K562 (cell line): ENCODE measurements at regions not wholly inside any gene's neighbourhood (a gene's known extent, or its start where the extent isn't known, plus 50 kb on each side); places are given as distances from the start of the nearest gene placed in this dataset.

ENCODE experiments used
- ATAC-seq: fragments of 200-7000 bp; cut with Tn5 transposase; 3 replicates; pipeline ENCODE4 v1.9.1; 2020; ENCODE audit warnings: moderate library complexity
- BruUV-seq: library from RNA; stranded (reverse); fragments of 400-500 nt; replicated peaks from 2 replicates; lab custom pipeline; 2021; lab: Mats Ljungman, UMichigan
- CTCF ChIA-PET: fragments of 300-600 bp; formaldehyde crosslinking; extraction: SDS; loops from one replicate; lab custom pipeline; 2021; ENCODE audit warnings: low intra/inter-chr PET ratio; lab: Yijun Ruan, JAX
- POLR2A ChIA-PET: fragments of 300-600, 350-650 bp; sonication (Branson Sonifier 250); formaldehyde crosslinking; extraction: SDS; loops from one replicate; lab custom pipeline; 2021; ENCODE audit warnings: antibody characterized with exemption, inconsistent platforms; lab: Yijun Ruan, JAX
- DNase-seq, 4 experiments: peaks; one replicate each; pipeline versions ENCODE4 v3.0.0 to v3.0.0-alpha.2; 2011 to 2018; ENCODE audit warnings: low spot score in 3 of 4, mixed read lengths in 3 of 4; ENCODE audit errors: extremely low read depth in 1 of 4
- FAIRE-seq: peaks from 2 replicates; lab custom pipeline; 2011; peaks lifted over from hg19 to GRCh38; lab: Jason Lieb, UNC
- H2AFZ ChIP-seq: 2 replicates; pipeline ENCODE4 v1.6.0; 2011; ENCODE audit warnings: low read depth, low read length, control low read depth, inconsistent platforms
- H3K27ac ChIP-seq: fragments of 200-600 bp; 3 replicates; pipeline ENCODE4 v1.8.0; 2011; ENCODE audit warnings: low read depth, mild to moderate bottlenecking, control low read depth, inconsistent platforms, low read length, moderate library complexity, mixed read lengths; ENCODE audit errors: extremely low read depth
- H3K27me3 ChIP-seq, 2 experiments: fragments of 300-600 bp in 1 of 2; 2 replicates in 1 of 2; 3 replicates in 1 of 2; pipeline versions ENCODE4 v1.6.0 to v1.8.0; 2011; ENCODE audit warnings: inconsistent platforms in 2 of 2, low read length in 2 of 2, mild to moderate bottlenecking in 1 of 2, mixed read lengths in 1 of 2, moderate library complexity in 1 of 2; ENCODE audit not compliant: control insufficient read depth in 2 of 2, insufficient read depth in 2 of 2
- H3K36me3 ChIP-seq: fragments of 300-600 bp; 3 replicates; pipeline ENCODE4 v1.8.0; 2011; ENCODE audit warnings: mild to moderate bottlenecking, low read length, inconsistent platforms; ENCODE audit not compliant: control insufficient read depth, insufficient read depth
- H3K4me1 ChIP-seq, 2 experiments: fragments of 200-600 bp in 1 of 2; replicated peaks in 1 of 2; 2 replicates in 1 of 2; 3 replicates in 1 of 2; pipeline versions ENCODE4 v1.5.1 to v1.8.0; 2011; ENCODE audit warnings: inconsistent platforms in 2 of 2, low read length in 2 of 2, mild to moderate bottlenecking in 1 of 2, mixed read lengths in 1 of 2, moderate library complexity in 1 of 2; ENCODE audit not compliant: control insufficient read depth in 2 of 2, insufficient read depth in 2 of 2
- H3K4me2 ChIP-seq: 2 replicates; pipeline ENCODE4 v1.6.1; 2011; ENCODE audit warnings: low read length, control low read depth, inconsistent platforms, mixed read lengths; ENCODE audit not compliant: insufficient read depth
- H3K4me3 ChIP-seq: fragments of 200-600 bp; sonication (generic), shearing (Covaris generic); 2 replicates; pipeline ENCODE4 v1.5.1; 2016; ENCODE audit warnings: control low read depth, inconsistent platforms
- H3K79me2 ChIP-seq: fragments of 200-600 bp; 3 replicates; pipeline ENCODE4 v1.8.0; 2011; ENCODE audit warnings: low read length, inconsistent platforms; ENCODE audit not compliant: control insufficient read depth, insufficient read depth
- H3K9ac ChIP-seq, 2 experiments: 2 replicates each; pipeline versions ENCODE4 v1.6.0 to v1.6.1; 2011; ENCODE audit warnings: low read depth in 2 of 2, low read length in 2 of 2, control low read depth in 1 of 2, inconsistent platforms in 1 of 2, mild to moderate bottlenecking in 1 of 2, mixed read lengths in 1 of 2; ENCODE audit not compliant: insufficient read depth in 1 of 2
- H3K9me1 ChIP-seq: one replicate; pipeline ENCODE4 v1.6.0; 2011; ENCODE audit warnings: inconsistent platforms, mild to moderate bottlenecking, low read length, moderate library complexity; ENCODE audit not compliant: control insufficient read depth, insufficient read depth
- H3K9me3 ChIP-seq: replicated peaks from 2 replicates; pipeline ENCODE4 v1.5.1; 2011; ENCODE audit warnings: low read depth, low read length, inconsistent platforms; ENCODE audit not compliant: control insufficient read depth, insufficient read depth
- H4K20me1 ChIP-seq: replicated peaks from 2 replicates; pipeline ENCODE4 v1.6.1; 2011; ENCODE audit warnings: low read length, inconsistent platforms, mixed read lengths; ENCODE audit not compliant: control insufficient read depth, insufficient read depth
- CBFA2T3 ChIP-seq: fragments of 450-650 bp; IDR thresholded peaks from 2 replicates; pipeline ENCODE4 v1.6.1; 2017
- CBX2 ChIP-seq: fragments of 200-600 bp; sonication (generic); IDR thresholded peaks from one replicate; pipeline ENCODE4 v1.6.1; 2012; ENCODE audit warnings: mild to moderate bottlenecking, low read length, inconsistent platforms; ENCODE audit not compliant: insufficient read depth, poor library complexity, severe bottlenecking
- FOS ChIP-seq: IDR thresholded peaks from 3 replicates; pipeline ENCODE4 v1.6.1; 2011; ENCODE audit not compliant: insufficient read length; ENCODE audit errors: extremely low read depth
- FOSL1 ChIP-seq: fragments of 200-800 bp; sonication (Bioruptor generic); conservative IDR thresholded peaks from 2 replicates; pipeline ENCODE4 v1.6.1; 2016; ENCODE audit warnings: missing genetic modification characterization, missing compliant biosample characterization
- FOXJ3 ChIP-seq: sonication (generic); formaldehyde crosslinking; IDR thresholded peaks from 2 replicates; pipeline ENCODE4 v1.4.0; 2020; ENCODE audit warnings: mild to moderate bottlenecking, missing genetic modification reagents
- HMG20B ChIP-seq: fragments of 250-450 bp; sonication (Bioruptor Pico); IDR thresholded peaks from 2 replicates; pipeline ENCODE4 v1.5.0; 2021; ENCODE audit warnings: mild to moderate bottlenecking
- L3MBTL2 ChIP-seq: fragments of 450-650 bp; IDR thresholded peaks from 2 replicates; pipeline ENCODE4 v1.6.1; 2016; ENCODE audit warnings: mild to moderate bottlenecking, moderate library complexity
- MCM2 ChIP-seq: fragments of 450-650 bp; IDR thresholded peaks from 2 replicates; pipeline ENCODE4 v1.6.1; 2017; ENCODE audit warnings: low read depth, mild to moderate bottlenecking
- MCM5 ChIP-seq: fragments of 450-650 bp; IDR thresholded peaks from 2 replicates; pipeline ENCODE4 v1.6.1; 2016; ENCODE audit warnings: low read depth
- NCOA1 ChIP-seq: fragments of 450-650 bp; IDR thresholded peaks from 2 replicates; pipeline ENCODE4 v1.6.1; 2016; ENCODE audit warnings: low read depth
- NCOR1 ChIP-seq: fragments of 450-650 bp; IDR thresholded peaks from 2 replicates; pipeline ENCODE4 v1.6.1; 2016; ENCODE audit warnings: mild to moderate bottlenecking, moderate library complexity
- RBBP5 ChIP-seq: fragments of 200-600 bp; sonication (generic); IDR thresholded peaks from 2 replicates; pipeline ENCODE4 v1.6.1; 2012; ENCODE audit warnings: borderline replicate concordance, mild to moderate bottlenecking, low read length, control low read depth, inconsistent platforms; ENCODE audit not compliant: insufficient read depth, poor library complexity, severe bottlenecking
- STAT5A ChIP-seq: IDR thresholded peaks from 2 replicates; pipeline ENCODE4 v1.6.1; 2012; ENCODE audit warnings: low read length, inconsistent platforms, borderline replicate concordance
- ZNF184 ChIP-seq: sonication (generic); formaldehyde crosslinking; IDR thresholded peaks from 2 replicates; pipeline ENCODE4 v1.5.0; 2020; ENCODE audit warnings: missing genetic modification reagents
- ZNF197 ChIP-seq: fragments of 200-800 bp; sonication (Bioruptor generic); IDR thresholded peaks from 2 replicates; pipeline ENCODE4 v1.6.1; 2016; ENCODE audit warnings: low read depth, missing genetic modification characterization, missing compliant biosample characterization
- ZNF224 ChIP-seq: sonication (generic); formaldehyde crosslinking; IDR thresholded peaks from 2 replicates; pipeline ENCODE4 v1.8.0; 2022; ENCODE audit warnings: mild to moderate bottlenecking, missing genetic modification reagents
- ZNF436 ChIP-seq: fragments of 250-450, 450-650 bp; sonication (Bioruptor Pico); formaldehyde crosslinking; IDR thresholded peaks from 2 replicates; pipeline ENCODE4 v1.7.0; 2020; ENCODE audit warnings: mild to moderate bottlenecking
- ZNF79 ChIP-seq: fragments of 250-450 bp; sonication (Bioruptor Pico); IDR thresholded peaks from 2 replicates; pipeline ENCODE4 v1.4.0; 2020; ENCODE audit warnings: low read depth, mild to moderate bottlenecking, moderate library complexity
- WGBS: fragments of 100-300 bp; shearing (Covaris generic); methylation state at CpG from one replicate; pipeline ENCODE4 v1.1.6; 2016; ENCODE audit warnings: low coverage, mixed read lengths; ENCODE audit not compliant: insufficient coverage; ENCODE audit errors: missing lambda C conversion rate; 5-methylcytosine and 5-hydroxymethylcytosine counted together
- in situ Hi-C: fragments of 300-500 bp; cut with MboI; formaldehyde crosslinking; loops from 4 replicates; pipeline ENCODE4 v1.15.0; 2018; ENCODE audit warnings: inconsistent platforms, mixed read lengths
- intact Hi-C: fragments of 100-400 bp; cut with micrococcal nuclease; formaldehyde crosslinking; loops from 2 replicates; pipeline ENCODE4 v1.14.2; 2022
- TF ChIP-seq, protein P1 (sequence below): fragments of 450-650 bp; IDR thresholded peaks from one replicate; pipeline ENCODE4 v1.6.1; 2018; ENCODE audit warnings: mild to moderate bottlenecking, moderate library complexity; ENCODE audit not compliant: partially characterized antibody

DNA sequence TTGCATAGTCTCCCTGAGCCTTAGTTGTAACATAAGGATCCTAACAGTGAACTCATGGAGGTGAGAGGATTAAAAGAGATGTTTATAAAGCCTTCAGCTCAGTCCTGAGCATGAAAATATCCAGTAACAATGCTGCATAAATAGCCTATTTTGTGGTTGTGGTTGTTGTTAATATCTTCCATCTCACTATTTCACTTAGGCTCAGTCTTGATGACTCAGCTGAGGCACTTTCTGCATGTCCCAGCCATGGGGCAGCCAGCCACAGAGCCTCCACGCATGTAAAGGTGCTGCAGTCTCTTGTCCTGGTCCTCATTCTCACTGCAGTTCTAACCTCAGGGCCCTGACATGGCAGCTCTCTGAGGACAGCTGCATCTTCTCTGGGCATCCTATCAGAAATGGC lies 218.8 kb upstream of the PKDCC start:
- H3K27me3 ChIP-seq: no peaks in the 10 kb centered on the region
- no peaks in the 10 kb centered on the region for H3K79me2 ChIP-seq
- 0% methylated on average over 1 of the region's 1 CpG for WGBS
- ChIA-PET POLR2A (no interaction called here), CTCF (no interaction called here)
- H3K4me1 ChIP-seq: peaks cover 0 to 9% of the 10 kb centered on the region in 2 experiments; a peak in 2 of 5 replicates
- H3K27ac ChIP-seq: no peak overlapping the region
- no peaks in the 10 kb centered on the region for H3K9me3 ChIP-seq
- H3K4me3 ChIP-seq: no peak overlapping the region
- H4K20me1 ChIP-seq: no peaks in the 10 kb centered on the region
- in situ Hi-C loops: no loop called here
- no peak overlapping the region for H3K9ac ChIP-seq
- BruUV-seq: no TSS peak
- no peak for FAIRE-seq
- no peak overlapping the region for H3K4me2 ChIP-seq
- no peak for DNase-seq
- intact Hi-C loops: no loop called here
- H3K36me3 ChIP-seq: no peaks in the 10 kb centered on the region
- no peak overlapping the region for H2AFZ ChIP-seq
- no peak for ATAC-seq
- no peak for TF ChIP-seq CBX2
- TF ChIP-seq FOSL1: peak; percentile 36
- TF ChIP-seq ZNF79 (CRISPR knock-in tag): no peak
- no peaks in the 10 kb centered on the region for H3K9me1 ChIP-seq

DNA sequence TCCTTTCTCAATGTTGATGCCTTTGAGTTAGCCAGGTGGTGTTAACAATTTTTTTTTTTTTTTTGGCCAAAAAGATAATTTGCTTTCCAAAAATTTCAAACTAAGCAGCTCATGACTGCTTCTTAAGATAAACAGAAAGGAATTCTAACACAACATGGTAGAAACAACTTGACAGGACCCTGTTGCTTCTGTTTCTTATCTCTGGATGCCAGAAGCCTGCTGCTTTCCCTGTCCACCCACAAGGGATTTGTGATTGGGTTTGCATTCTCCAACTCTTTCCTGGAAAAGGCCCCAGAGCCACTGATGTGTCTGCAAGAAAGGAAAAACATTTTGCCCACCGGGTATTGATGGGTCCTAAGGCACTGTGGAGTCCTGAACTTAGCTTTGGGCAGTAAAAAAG lies 217.2 kb upstream of the PKDCC start:
- ChIA-PET CTCF (no interaction called here), POLR2A (interaction anchor here (1.0 kb wide), 1 partner anchor 10 kb away, joined by 3 read pairs; no protein-coding TSS in a partner anchor)
- intact Hi-C loops (no loop called here), in situ Hi-C loops (no loop called here)
- Histone ChIP-seq H3K4me3 (no peak overlapping the region), H3K27ac (no peak overlapping the region; the same call in 2 of the 3 replicates), H3K9me1 (no peaks in the 10 kb centered on the region), H3K9ac (no peak overlapping the region), H3K36me3 (no peaks in the 10 kb centered on the region), H2AFZ (no peak overlapping the region), H3K27me3 (no peaks in the 10 kb centered on the region), H4K20me1 (no peaks in the 10 kb centered on the region), H3K4me1 (peaks cover 0 to 9% of the 10 kb centered on the region in 2 experiments; a peak in 2 of 5 replicates), H3K4me2 (no peak overlapping the region), H3K9me3 (no peaks in the 10 kb centered on the region), H3K79me2 (no peaks in the 10 kb centered on the region)
- DNase-seq (peak; percentile 57 to 72 (median 68)), ATAC-seq (peak; percentile 85), FAIRE-seq (peak; percentile 82)
- 0% methylated on average over 1 of the region's 1 CpG for whole genome bisulfite sequencing
- no TSS peak for BruUV-seq
- TF ChIP-seq FOS (no peak), L3MBTL2 (no peak), ZNF184 (CRISPR knock-in tag) (no peak), CBFA2T3 (peak; percentile 91), NCOR1 (peak; percentile 77), STAT5A (peak; percentile 68), ZNF224 (CRISPR knock-in tag) (no peak), ZNF436 (no peak), MCM5 (no peak), HMG20B (no peak), ZNF197 (no peak), NCOA1 (no peak), RBBP5 (no peak), FOXJ3 (CRISPR knock-in tag) (no peak), MCM2 (no peak)
- TF ChIP-seq, protein P1, sequence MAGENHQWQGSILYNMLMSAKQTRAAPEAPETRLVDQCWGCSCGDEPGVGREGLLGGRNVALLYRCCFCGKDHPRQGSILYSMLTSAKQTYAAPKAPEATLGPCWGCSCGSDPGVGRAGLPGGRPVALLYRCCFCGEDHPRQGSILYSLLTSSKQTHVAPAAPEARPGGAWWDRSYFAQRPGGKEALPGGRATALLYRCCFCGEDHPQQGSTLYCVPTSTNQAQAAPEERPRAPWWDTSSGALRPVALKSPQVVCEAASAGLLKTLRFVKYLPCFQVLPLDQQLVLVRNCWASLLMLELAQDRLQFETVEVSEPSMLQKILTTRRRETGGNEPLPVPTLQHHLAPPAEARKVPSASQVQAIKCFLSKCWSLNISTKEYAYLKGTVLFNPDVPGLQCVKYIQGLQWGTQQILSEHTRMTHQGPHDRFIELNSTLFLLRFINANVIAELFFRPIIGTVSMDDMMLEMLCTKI: no peak
